K562 (cell line): ENCODE measurements at regions not wholly inside any gene's neighbourhood (a gene's known extent, or its start where the extent isn't known, plus 50 kb on each side); places are given as distances from the start of the nearest gene placed in this dataset.
"Not testable (repeated sequence)": the region's sequence is repeated elsewhere in the genome, so short reads cannot be mapped to it uniquely, and the experiment has no call there.

Experiments used
- ATAC-seq: fragments of 200-7000 bp; cut with Tn5 transposase; 3 replicates; pipeline ENCODE4 v1.9.1; 2020; ENCODE audit warnings: moderate library complexity
- BruUV-seq: library from RNA; stranded (reverse); fragments of 400-500 nt; replicated peaks from 2 replicates; lab custom pipeline; 2021; lab: Mats Ljungman, UMichigan
- CTCF ChIA-PET: fragments of 300-600 bp; formaldehyde crosslinking; extraction: SDS; loops from one replicate; lab custom pipeline; 2021; ENCODE audit warnings: low intra/inter-chr PET ratio; lab: Yijun Ruan, JAX
- POLR2A ChIA-PET: fragments of 300-600, 350-650 bp; sonication (Branson Sonifier 250); formaldehyde crosslinking; extraction: SDS; loops from one replicate; lab custom pipeline; 2021; ENCODE audit warnings: antibody characterized with exemption, inconsistent platforms; lab: Yijun Ruan, JAX
- DNase-seq, 4 experiments: peaks; one replicate each; pipeline versions ENCODE4 v3.0.0 to v3.0.0-alpha.2; 2011 to 2018; ENCODE audit warnings: low spot score in 3 of 4, mixed read lengths in 3 of 4; ENCODE audit errors: extremely low read depth in 1 of 4
- FAIRE-seq: peaks from 2 replicates; lab custom pipeline; 2011; peaks lifted over from hg19 to GRCh38; lab: Jason Lieb, UNC
- H2AFZ ChIP-seq: 2 replicates; pipeline ENCODE4 v1.6.0; 2011; ENCODE audit warnings: low read depth, low read length, control low read depth, inconsistent platforms
- H3K27ac ChIP-seq: fragments of 200-600 bp; 3 replicates; pipeline ENCODE4 v1.8.0; 2011; ENCODE audit warnings: low read depth, mild to moderate bottlenecking, control low read depth, inconsistent platforms, low read length, moderate library complexity, mixed read lengths; ENCODE audit errors: extremely low read depth
- H3K27me3 ChIP-seq, 2 experiments: fragments of 300-600 bp in 1 of 2; 2 replicates in 1 of 2; 3 replicates in 1 of 2; pipeline versions ENCODE4 v1.6.0 to v1.8.0; 2011; ENCODE audit warnings: inconsistent platforms in 2 of 2, low read length in 2 of 2, mild to moderate bottlenecking in 1 of 2, mixed read lengths in 1 of 2, moderate library complexity in 1 of 2; ENCODE audit not compliant: control insufficient read depth in 2 of 2, insufficient read depth in 2 of 2
- H3K36me3 ChIP-seq: fragments of 300-600 bp; 3 replicates; pipeline ENCODE4 v1.8.0; 2011; ENCODE audit warnings: mild to moderate bottlenecking, low read length, inconsistent platforms; ENCODE audit not compliant: control insufficient read depth, insufficient read depth
- H3K4me1 ChIP-seq, 2 experiments: fragments of 200-600 bp in 1 of 2; replicated peaks in 1 of 2; 2 replicates in 1 of 2; 3 replicates in 1 of 2; pipeline versions ENCODE4 v1.5.1 to v1.8.0; 2011; ENCODE audit warnings: inconsistent platforms in 2 of 2, low read length in 2 of 2, mild to moderate bottlenecking in 1 of 2, mixed read lengths in 1 of 2, moderate library complexity in 1 of 2; ENCODE audit not compliant: control insufficient read depth in 2 of 2, insufficient read depth in 2 of 2
- H3K4me2 ChIP-seq: 2 replicates; pipeline ENCODE4 v1.6.1; 2011; ENCODE audit warnings: low read length, control low read depth, inconsistent platforms, mixed read lengths; ENCODE audit not compliant: insufficient read depth
- H3K4me3 ChIP-seq: fragments of 200-600 bp; sonication (generic), shearing (Covaris generic); 2 replicates; pipeline ENCODE4 v1.5.1; 2016; ENCODE audit warnings: control low read depth, inconsistent platforms
- H3K79me2 ChIP-seq: fragments of 200-600 bp; 3 replicates; pipeline ENCODE4 v1.8.0; 2011; ENCODE audit warnings: low read length, inconsistent platforms; ENCODE audit not compliant: control insufficient read depth, insufficient read depth
- H3K9ac ChIP-seq, 2 experiments: 2 replicates each; pipeline versions ENCODE4 v1.6.0 to v1.6.1; 2011; ENCODE audit warnings: low read depth in 2 of 2, low read length in 2 of 2, control low read depth in 1 of 2, inconsistent platforms in 1 of 2, mild to moderate bottlenecking in 1 of 2, mixed read lengths in 1 of 2; ENCODE audit not compliant: insufficient read depth in 1 of 2
- H3K9me1 ChIP-seq: one replicate; pipeline ENCODE4 v1.6.0; 2011; ENCODE audit warnings: inconsistent platforms, mild to moderate bottlenecking, low read length, moderate library complexity; ENCODE audit not compliant: control insufficient read depth, insufficient read depth
- H3K9me3 ChIP-seq: replicated peaks from 2 replicates; pipeline ENCODE4 v1.5.1; 2011; ENCODE audit warnings: low read depth, low read length, inconsistent platforms; ENCODE audit not compliant: control insufficient read depth, insufficient read depth
- H4K20me1 ChIP-seq: replicated peaks from 2 replicates; pipeline ENCODE4 v1.6.1; 2011; ENCODE audit warnings: low read length, inconsistent platforms, mixed read lengths; ENCODE audit not compliant: control insufficient read depth, insufficient read depth
- BACH1 ChIP-seq: fragments of 200-800 bp; sonication (Bioruptor generic); IDR thresholded peaks from 2 replicates; pipeline ENCODE4 v1.6.1; 2016; ENCODE audit warnings: missing genetic modification characterization, missing compliant biosample characterization
- HNRNPUL1 ChIP-seq: fragments of 200-400 bp; formaldehyde crosslinking; IDR thresholded peaks from 2 replicates; pipeline ENCODE4 v1.6.1; 2017; ENCODE audit warnings: low read length
- HOXB6 ChIP-seq: fragments of 250-450 bp; sonication (Bioruptor Pico); IDR thresholded peaks from 2 replicates; pipeline ENCODE4 v1.5.1; 2022; ENCODE audit warnings: mild to moderate bottlenecking, borderline replicate concordance
- MEF2D ChIP-seq: conservative IDR thresholded peaks from 2 replicates; pipeline ENCODE4 v1.6.1; 2016; ENCODE audit warnings: low read depth, missing genetic modification characterization, missing compliant biosample characterization
- ZBTB49 ChIP-seq: sonication (generic); formaldehyde crosslinking; IDR thresholded peaks from 2 replicates; pipeline ENCODE4 v1.8.0; 2022; ENCODE audit warnings: missing genetic modification reagents, mild to moderate bottlenecking, borderline replicate concordance
- ZC3H11A ChIP-seq: IDR thresholded peaks from 2 replicates; pipeline ENCODE4 v1.6.1; 2012; ENCODE audit warnings: low read depth, low read length, improper control_type of control experiment
- ZEB2 ChIP-seq: fragments of 450-650 bp; IDR thresholded peaks from 2 replicates; pipeline ENCODE4 v1.6.1; 2016
- ZNF431 ChIP-seq: sonication (generic); formaldehyde crosslinking; IDR thresholded peaks from 2 replicates; pipeline ENCODE4 v1.8.0; 2022; ENCODE audit warnings: mild to moderate bottlenecking, missing genetic modification reagents
- ZNF79 ChIP-seq: fragments of 250-450 bp; sonication (Bioruptor Pico); IDR thresholded peaks from 2 replicates; pipeline ENCODE4 v1.4.0; 2020; ENCODE audit warnings: low read depth, mild to moderate bottlenecking, moderate library complexity
- ZZZ3 ChIP-seq: fragments of 450-650 bp; IDR thresholded peaks from 2 replicates; pipeline ENCODE4 v1.6.1; 2016; ENCODE audit warnings: antibody characterized with exemption, mild to moderate bottlenecking, moderate library complexity
- WGBS: fragments of 100-300 bp; shearing (Covaris generic); methylation state at CpG from one replicate; pipeline ENCODE4 v1.1.6; 2016; ENCODE audit warnings: low coverage, mixed read lengths; ENCODE audit not compliant: insufficient coverage; ENCODE audit errors: missing lambda C conversion rate; 5-methylcytosine and 5-hydroxymethylcytosine counted together
- in situ Hi-C: fragments of 300-500 bp; cut with MboI; formaldehyde crosslinking; loops from 4 replicates; pipeline ENCODE4 v1.15.0; 2018; ENCODE audit warnings: inconsistent platforms, mixed read lengths
- intact Hi-C: fragments of 100-400 bp; cut with micrococcal nuclease; formaldehyde crosslinking; loops from 2 replicates; pipeline ENCODE4 v1.14.2; 2022

DNA sequence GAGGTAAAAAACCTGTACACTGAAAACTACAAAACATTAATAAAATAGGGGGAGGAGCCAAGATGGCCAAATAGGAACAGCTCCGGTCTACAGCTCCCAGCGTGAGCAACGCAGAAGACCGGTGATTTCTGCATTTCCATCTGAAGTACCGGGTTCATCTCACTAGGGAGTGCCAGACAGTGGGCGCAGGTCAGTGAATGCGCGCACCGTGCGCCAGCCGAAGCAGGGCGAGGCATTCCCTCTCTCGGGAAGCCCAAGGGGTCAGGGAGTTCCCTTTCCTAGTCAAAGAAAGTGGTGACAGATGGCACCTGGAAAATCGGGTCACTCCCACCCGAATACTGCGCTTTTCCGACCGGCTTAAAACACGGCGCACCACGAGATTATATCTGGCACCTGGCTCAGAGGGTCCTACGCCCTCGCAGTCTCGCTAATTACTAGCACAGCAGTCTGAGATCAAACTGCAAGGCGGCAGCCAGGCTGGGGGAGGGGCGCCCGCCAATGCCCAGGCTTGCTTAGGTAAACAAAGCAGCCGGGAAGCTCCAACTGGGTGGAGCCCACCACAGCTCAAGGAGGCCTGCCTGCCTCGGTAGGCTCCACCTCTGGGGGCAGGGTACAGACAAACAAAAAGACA is 400.9 kb upstream of the FGF16 start:
- H3K4me2 ChIP-seq, H3K79me2 ChIP-seq, in situ Hi-C loops, H3K4me3 ChIP-seq, H3K9ac ChIP-seq, POLR2A ChIA-PET, H4K20me1 ChIP-seq, BruUV-seq, intact Hi-C loops, H3K4me1 ChIP-seq, CTCF ChIA-PET, FAIRE-seq, H3K9me3 ChIP-seq, H2AFZ ChIP-seq, H3K27me3 ChIP-seq, DNase-seq, H3K9me1 ChIP-seq, H3K36me3 ChIP-seq, ATAC-seq, H3K27ac ChIP-seq: not testable (repeated sequence)
- 1% methylated on average over 14 of the region's 29 CpGs for WGBS

- Histone ChIP-seq H3K4me2 (no peak overlapping the region), H4K20me1 (no peaks in the 10 kb centered on the region), H3K79me2 (no peaks in the 10 kb centered on the region), H3K27ac (no peak overlapping the region), H3K4me1 (no peaks in the 10 kb centered on the region), H2AFZ (no peak overlapping the region), H3K36me3 (no peaks in the 10 kb centered on the region), H3K4me3 (no peak overlapping the region), H3K9me1 (no peaks in the 10 kb centered on the region), H3K9ac (no peak overlapping the region), H3K27me3 (no peaks in the 10 kb centered on the region), H3K9me3 (no peaks in the 10 kb centered on the region)
- no peak for DNase-seq
- ChIA-PET POLR2A (no interaction called here), CTCF (no interaction called here)
- no peak for TF ChIP-seq HNRNPUL1
- no peak for TF ChIP-seq ZNF431 (CRISPR knock-in tag)
- no peak for TF ChIP-seq ZZZ3
- TF ChIP-seq HOXB6 (CRISPR knock-in tag) = no peak
- TF ChIP-seq ZNF79 (CRISPR knock-in tag) = no peak
- TF ChIP-seq ZC3H11A = no peak
- no peak for TF ChIP-seq ZEB2
- no peak for TF ChIP-seq MEF2D (tag)
- no peak for TF ChIP-seq BACH1 (tag)
- no peak for TF ChIP-seq ZBTB49 (CRISPR knock-in tag)
- WGBS = 0% methylated on average over 1 of the region's 2 CpGs
- intact Hi-C loops = no loop called here
- no TSS peak for BruUV-seq
- in situ Hi-C loops = no loop called here
- no peak for FAIRE-seq
- ATAC-seq = no peak
These were observed 386.6 kb upstream of the FGF16 start for GRCh38 chrX:77060572-77060971.
